HG03378 (cell line): ENCODE measurements at regions not wholly inside any gene's neighbourhood (a gene's known extent, or its start where the extent isn't known, plus 50 kb on each side); places are given as distances from the start of the nearest gene placed in this dataset.
"Not testable (repeated sequence)": the region's sequence is repeated elsewhere in the genome, so short reads cannot be mapped to it uniquely, and the experiment has no call there.

ENCODE experiments used
- ATAC-seq: cut with Tn5 transposase; IDR thresholded peaks from one replicate; pipeline ENCODE4 v1.9.1; 2021; ENCODE audit warnings: mild to moderate bottlenecking, moderate library complexity; ENCODE audit not compliant: unreplicated experiment

- no peak for ATAC-seq
Measured at GRCh38 chr17:71494062-71494855, 626.6 kb upstream of the SOX9 start.

GRCh38 chr17:71495420-71495819, 625.4 kb upstream of the SOX9 start:
- ATAC-seq: no peak

GRCh38 chr17:71496552-71496951, 624.3 kb upstream of the SOX9 start:
- no peak for ATAC-seq

- ATAC-seq: no peak
Measured at GRCh38 chr17:71500761-71501555, 619.9 kb upstream of the SOX9 start.

- no peak for ATAC-seq
Measured at GRCh38 chr17:71501711-71502110, 619.1 kb upstream of the SOX9 start.

GRCh38 chr17:71502443-71502842, 618.4 kb upstream of the SOX9 start:
- ATAC-seq: no peak

- no peak for ATAC-seq
Measured at GRCh38 chr17:71503710-71504465, 616.9 kb upstream of the SOX9 start.

GRCh38 chr17:71505200-71505599, 615.6 kb upstream of the SOX9 start:
- ATAC-seq: no peak

- no peak for ATAC-seq
Measured at GRCh38 chr17:71505981-71506380, 614.8 kb upstream of the SOX9 start.

GRCh38 chr17:71511266-71511995, 609.4 kb upstream of the SOX9 start:
- no peak for ATAC-seq

GRCh38 chr17:71513725-71514124, 607.1 kb upstream of the SOX9 start:
- ATAC-seq: not testable (repeated sequence)

GRCh38 chr17:71516149-71516548, 604.7 kb upstream of the SOX9 start:
- ATAC-seq: no peak

GRCh38 chr17:71519285-71519684, 601.5 kb upstream of the SOX9 start:
- no peak for ATAC-seq

GRCh38 chr17:71521724-71522123, 599.1 kb upstream of the SOX9 start:
- no peak for ATAC-seq

- ATAC-seq: no peak
Measured at GRCh38 chr17:71522383-71522782, 598.4 kb upstream of the SOX9 start.

GRCh38 chr17:71527311-71527710, 593.5 kb upstream of the SOX9 start:
- no peak for ATAC-seq

- ATAC-seq: no peak
Measured at GRCh38 chr17:71528210-71528609, 592.6 kb upstream of the SOX9 start.

GRCh38 chr17:71530248-71530647, 590.6 kb upstream of the SOX9 start:
- no peak for ATAC-seq

GRCh38 chr17:71535321-71535720, 585.5 kb upstream of the SOX9 start:
- no peak for ATAC-seq

GRCh38 chr17:71546419-71546818, 574.4 kb upstream of the SOX9 start:
- ATAC-seq: no peak

GRCh38 chr17:71547904-71548303, 572.9 kb upstream of the SOX9 start:
- no peak for ATAC-seq
